ENCODE measurements at regions not wholly inside any gene's neighbourhood (a gene's known extent, or its start where the extent isn't known, plus 50 kb on each side); places are given as distances from the start of the nearest gene placed in this dataset.

DNA sequence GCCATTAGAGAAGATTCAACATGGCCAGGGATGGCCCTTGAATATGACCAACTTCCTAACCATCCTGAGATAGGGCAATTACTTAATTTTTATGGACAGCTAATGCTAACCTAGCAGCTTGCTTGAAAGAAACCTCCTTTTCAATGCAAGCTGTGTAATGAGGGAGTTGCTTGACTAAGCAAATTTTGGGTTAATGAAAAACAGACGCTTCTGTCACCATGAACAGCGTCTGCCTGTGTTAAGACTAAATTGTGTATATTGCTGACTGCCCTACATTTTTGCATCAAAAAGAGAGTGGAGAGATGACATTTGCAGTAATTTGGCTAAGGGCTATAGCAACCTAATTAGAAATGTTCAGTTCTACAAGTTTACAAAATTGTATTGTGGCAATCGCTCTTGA, 319.2 kb upstream of the LRATD1 start:
- no peak overlapping the region for H3K27ac ChIP-seq (ENCODE audit: low read depth, low read length)

GRCh38 chr2:14316594-14316993, 315.9 kb upstream of the LRATD1 start:
- Histone ChIP-seq H3K9me3 (ENCODE audit: control insufficient read depth, insufficient read depth, low read length) (no peaks in the 10 kb centered on the region), H3K4me3 (ENCODE audit: low read length) (no peak overlapping the region), H3K4me1 (ENCODE audit: control insufficient read depth, low read length) (no peaks in the 10 kb centered on the region), H3K4me2 (ENCODE audit: low read length) (no peak overlapping the region), H3K36me3 (ENCODE audit: control insufficient read depth, low read length) (no peaks in the 10 kb centered on the region), H3F3A (ENCODE audit: control insufficient read depth, insufficient read depth) (no peaks in the 10 kb centered on the region), H4K20me1 (ENCODE audit: control insufficient read depth, insufficient read depth, low read depth, low read length) (no peaks in the 10 kb centered on the region), H3K27ac (ENCODE audit: low read depth, low read length) (no peak overlapping the region), H3K27me3 (ENCODE audit: control insufficient read depth, low read length) (no peaks in the 10 kb centered on the region), H3K9me2 (replicated peaks; ENCODE audit: control insufficient read depth, low read length) (no peaks in the 10 kb centered on the region), H3K79me2 (ENCODE audit: control insufficient read depth, low read length) (no peaks in the 10 kb centered on the region)
- TF ChIP-seq EZH2phosphoT487 (IDR thresholded peaks at IDR 0.05; ENCODE audit: borderline replicate concordance, low read length) (no peak), CTCF (IDR thresholded peaks at IDR 0.05; ENCODE audit: low read depth, low read length, poor library complexity, severe bottlenecking) (no peak)

More for the DNA sequence above, 319.2 kb upstream of the LRATD1 start:
- no peak overlapping the region for H3K4me3 ChIP-seq (ENCODE audit: low read length)
- H3K79me2 ChIP-seq (ENCODE audit: control insufficient read depth, low read length) = no peaks in the 10 kb centered on the region
- H3K9me3 ChIP-seq (ENCODE audit: control insufficient read depth, insufficient read depth, low read length) = no peaks in the 10 kb centered on the region
- no peaks in the 10 kb centered on the region for H3K36me3 ChIP-seq (ENCODE audit: control insufficient read depth, low read length)
- H3K27me3 ChIP-seq (ENCODE audit: control insufficient read depth, low read length) = no peaks in the 10 kb centered on the region
- no peaks in the 10 kb centered on the region for H3K9me2 ChIP-seq (replicated peaks; ENCODE audit: control insufficient read depth, low read length)
- no peak overlapping the region for H3K4me2 ChIP-seq (ENCODE audit: low read length)
- no peak for TF ChIP-seq CTCF (IDR thresholded peaks at IDR 0.05; ENCODE audit: low read depth, low read length, poor library complexity, severe bottlenecking)
- TF ChIP-seq EZH2phosphoT487 (IDR thresholded peaks at IDR 0.05; ENCODE audit: borderline replicate concordance, low read length) = no peak
- no peaks in the 10 kb centered on the region for H3K4me1 ChIP-seq (ENCODE audit: control insufficient read depth, low read length)
- H4K20me1 ChIP-seq (ENCODE audit: control insufficient read depth, insufficient read depth, low read depth, low read length) = no peaks in the 10 kb centered on the region
- H3F3A ChIP-seq (ENCODE audit: control insufficient read depth, insufficient read depth) = no peaks in the 10 kb centered on the region

DNA sequence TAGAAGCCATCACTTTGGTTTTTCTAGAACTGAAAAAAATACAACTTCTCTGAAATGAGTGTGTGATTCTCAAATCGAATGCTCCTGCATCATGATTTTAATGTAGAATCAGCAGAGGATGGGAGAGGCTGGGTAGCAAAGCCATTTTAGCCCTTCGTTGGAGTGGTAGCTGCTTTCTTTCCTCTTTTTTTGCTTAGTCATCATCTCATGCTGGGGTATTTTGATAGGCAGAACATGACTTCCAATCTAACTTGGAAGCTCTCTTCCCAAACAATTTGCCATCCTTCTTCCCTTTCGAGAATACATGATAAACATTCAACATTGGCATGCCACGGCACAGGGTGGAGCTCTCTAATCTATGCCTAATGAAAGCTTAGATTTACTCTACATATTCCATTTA, 311.2 kb upstream of the LRATD1 start:
- H3K4me2 ChIP-seq (ENCODE audit: low read length) = no peak overlapping the region
- no peaks in the 10 kb centered on the region for H3K4me1 ChIP-seq (ENCODE audit: control insufficient read depth, low read length)
- H3K36me3 ChIP-seq (ENCODE audit: control insufficient read depth, low read length) = no peaks in the 10 kb centered on the region
- no peaks in the 10 kb centered on the region for H3F3A ChIP-seq (ENCODE audit: control insufficient read depth, insufficient read depth)
- no peak overlapping the region for H3K27ac ChIP-seq (ENCODE audit: low read depth, low read length)
- H3K9me2 ChIP-seq (replicated peaks; ENCODE audit: control insufficient read depth, low read length) = no peaks in the 10 kb centered on the region
- no peak overlapping the region for H3K4me3 ChIP-seq (ENCODE audit: low read length)
- H3K79me2 ChIP-seq (ENCODE audit: control insufficient read depth, low read length) = no peaks in the 10 kb centered on the region
- TF ChIP-seq EZH2phosphoT487 (IDR thresholded peaks at IDR 0.05; ENCODE audit: borderline replicate concordance, low read length) = no peak
- TF ChIP-seq CTCF (IDR thresholded peaks at IDR 0.05; ENCODE audit: low read depth, low read length, poor library complexity, severe bottlenecking) = no peak
- no peaks in the 10 kb centered on the region for H4K20me1 ChIP-seq (ENCODE audit: control insufficient read depth, insufficient read depth, low read depth, low read length)
- no peaks in the 10 kb centered on the region for H3K9me3 ChIP-seq (ENCODE audit: control insufficient read depth, insufficient read depth, low read length)
- no peaks in the 10 kb centered on the region for H3K27me3 ChIP-seq (ENCODE audit: control insufficient read depth, low read length)

DNA sequence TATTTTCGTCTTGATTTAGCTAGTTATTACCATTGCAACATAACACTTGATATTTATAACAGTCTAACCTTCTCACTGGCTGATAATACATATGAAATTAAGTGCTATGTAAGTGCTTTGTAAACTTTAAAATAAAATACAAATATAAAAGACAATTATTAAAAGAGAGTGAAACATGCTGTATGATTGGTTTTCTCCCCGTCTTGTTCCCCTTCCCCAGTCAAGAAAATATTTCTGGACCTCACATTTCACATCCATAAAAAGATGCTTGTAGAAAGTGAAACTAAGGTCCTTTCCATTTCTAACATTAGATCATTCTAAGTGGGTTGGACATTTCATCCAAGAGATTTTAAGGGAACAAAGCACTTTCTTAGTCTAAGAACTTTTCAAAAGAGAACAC, 310.2 kb upstream of the LRATD1 start:
- TF ChIP-seq CTCF (IDR thresholded peaks at IDR 0.05; ENCODE audit: low read depth, low read length, poor library complexity, severe bottlenecking) (no peak), EZH2phosphoT487 (IDR thresholded peaks at IDR 0.05; ENCODE audit: borderline replicate concordance, low read length) (no peak)
- Histone ChIP-seq H4K20me1 (ENCODE audit: control insufficient read depth, insufficient read depth, low read depth, low read length) (no peaks in the 10 kb centered on the region), H3K79me2 (ENCODE audit: control insufficient read depth, low read length) (no peaks in the 10 kb centered on the region), H3K27ac (ENCODE audit: low read depth, low read length) (no peak overlapping the region), H3K4me3 (ENCODE audit: low read length) (no peak overlapping the region), H3F3A (ENCODE audit: control insufficient read depth, insufficient read depth) (no peaks in the 10 kb centered on the region), H3K36me3 (ENCODE audit: control insufficient read depth, low read length) (no peaks in the 10 kb centered on the region), H3K4me2 (ENCODE audit: low read length) (no peak overlapping the region), H3K27me3 (ENCODE audit: control insufficient read depth, low read length) (no peaks in the 10 kb centered on the region), H3K9me3 (ENCODE audit: control insufficient read depth, insufficient read depth, low read length) (no peaks in the 10 kb centered on the region), H3K9me2 (replicated peaks; ENCODE audit: control insufficient read depth, low read length) (no peaks in the 10 kb centered on the region), H3K4me1 (ENCODE audit: control insufficient read depth, low read length) (no peaks in the 10 kb centered on the region)

Data from DOHH2 (cell line).